Smooth muscle cell (in vitro differentiated cells): ENCODE measurements at regions not wholly inside any gene's neighbourhood (a gene's known extent, or its start where the extent isn't known, plus 50 kb on each side); places are given as distances from the start of the nearest gene placed in this dataset.

Source experiments
- DNase-seq: peaks from one replicate; lab custom pipeline; 2025; ENCODE audit not compliant: unreplicated experiment; lab: John Stamatoyannopoulos, UW
- H2AFZ ChIP-seq: fragments of 200-600 bp; sonication (generic); 2 replicates; pipeline ENCODE4 v1.6.0; 2016; ENCODE audit warnings: antibody characterized with exemption, low read depth, mild to moderate bottlenecking
- H3F3A ChIP-seq: fragments of 200-600 bp; sonication (generic); 2 replicates; pipeline ENCODE4 v1.6.0; 2017; ENCODE audit warnings: antibody characterized with exemption, low read depth
- H3K27ac ChIP-seq: fragments of 200-600 bp; sonication (generic); 2 replicates; pipeline ENCODE4 v1.5.1; 2016; ENCODE audit warnings: low read depth, mild to moderate bottlenecking
- H3K27me3 ChIP-seq: fragments of 200-600 bp; sonication (generic); 2 replicates; pipeline ENCODE4 v1.6.1; 2016; ENCODE audit warnings: low read depth, mild to moderate bottlenecking
- H3K36me3 ChIP-seq: fragments of 200-600 bp; sonication (generic); 2 replicates; pipeline ENCODE4 v1.5.1; 2016; ENCODE audit warnings: low read depth
- H3K4me1 ChIP-seq: fragments of 200-600 bp; sonication (generic); 2 replicates; pipeline ENCODE4 v1.5.1; 2016; ENCODE audit warnings: low read depth
- H3K4me2 ChIP-seq: fragments of 200-600 bp; sonication (generic); 2 replicates; pipeline ENCODE4 v1.6.0; 2016; ENCODE audit warnings: mild to moderate bottlenecking
- H3K4me3 ChIP-seq: fragments of 200-600 bp; sonication (generic); 2 replicates; pipeline ENCODE4 v1.5.1; 2016; ENCODE audit warnings: mild to moderate bottlenecking
- H3K79me2 ChIP-seq: fragments of 200-600 bp; sonication (generic); 2 replicates; pipeline ENCODE4 v1.6.0; 2016; ENCODE audit warnings: low read depth, mild to moderate bottlenecking
- H3K9ac ChIP-seq: fragments of 200-600 bp; sonication (generic); 2 replicates; pipeline ENCODE4 v1.6.0; 2016; ENCODE audit warnings: low read depth
- H3K9me3 ChIP-seq: fragments of 200-600 bp; sonication (generic); replicated peaks from 2 replicates; pipeline ENCODE4 v1.5.1; 2016; ENCODE audit warnings: low read depth
- H4K20me1 ChIP-seq: fragments of 200-600 bp; sonication (generic); 2 replicates; pipeline ENCODE4 v1.6.0; 2016; ENCODE audit warnings: low read depth
- CTCF ChIP-seq: fragments of 200-600 bp; sonication (generic); IDR thresholded peaks from 2 replicates; pipeline ENCODE4 v1.5.1; 2017; ENCODE audit warnings: borderline replicate concordance, mild to moderate bottlenecking, antibody characterized with exemption; ENCODE audit not compliant: insufficient read depth, poor library complexity, severe bottlenecking
- WGBS: methylation state at CpG from one replicate; pipeline ENCODE4 v1.1.7; 2016; ENCODE audit warnings: low lambda C conversion rate; 5-methylcytosine and 5-hydroxymethylcytosine counted together

GRCh38 chr9:103981912-103982311 is 112.2 kb upstream of the SMC2 start:
- no peak overlapping the region for H3K27ac ChIP-seq
- no peaks in the 10 kb centered on the region for H3K36me3 ChIP-seq
- no peak overlapping the region for H3K4me2 ChIP-seq
- H3K9me3 ChIP-seq = no peaks in the 10 kb centered on the region
- H2AFZ ChIP-seq = no peak overlapping the region
- no peaks in the 10 kb centered on the region for H3F3A ChIP-seq
- H3K79me2 ChIP-seq = no peaks in the 10 kb centered on the region
- DNase-seq = no peak
- no peak for TF ChIP-seq CTCF
- H3K4me1 ChIP-seq = no peaks in the 10 kb centered on the region
- no peak overlapping the region for H3K4me3 ChIP-seq
- H4K20me1 ChIP-seq = no peaks in the 10 kb centered on the region
- WGBS = 86% methylated on average over 2 of the region's 2 CpGs
- H3K9ac ChIP-seq = no peak overlapping the region
- no peaks in the 10 kb centered on the region for H3K27me3 ChIP-seq

- TF ChIP-seq CTCF = no peak
- no peaks in the 10 kb centered on the region for H4K20me1 ChIP-seq
- H2AFZ ChIP-seq = no peak overlapping the region
- no peaks in the 10 kb centered on the region for H3K36me3 ChIP-seq
- H3K27ac ChIP-seq = no peak overlapping the region
- H3K9ac ChIP-seq = no peak overlapping the region
- 74% methylated on average over 1 of the region's 1 CpG for WGBS
- no peaks in the 10 kb centered on the region for H3K79me2 ChIP-seq
- H3K4me3 ChIP-seq = no peak overlapping the region
- H3K4me1 ChIP-seq = no peaks in the 10 kb centered on the region
- no peaks in the 10 kb centered on the region for H3F3A ChIP-seq
- no peaks in the 10 kb centered on the region for H3K9me3 ChIP-seq
- H3K27me3 ChIP-seq = no peaks in the 10 kb centered on the region
- no peak for DNase-seq
- H3K4me2 ChIP-seq = no peak overlapping the region
Observed at GRCh38 chr9:103985077-103985476, 109.0 kb upstream of the SMC2 start.

- Histone ChIP-seq H3F3A (no peaks in the 10 kb centered on the region), H4K20me1 (no peaks in the 10 kb centered on the region), H3K4me1 (no peaks in the 10 kb centered on the region), H3K79me2 (no peaks in the 10 kb centered on the region), H3K9me3 (no peaks in the 10 kb centered on the region), H3K27me3 (no peaks in the 10 kb centered on the region), H3K27ac (no peak overlapping the region), H3K4me2 (no peak overlapping the region), H2AFZ (no peak overlapping the region), H3K36me3 (no peaks in the 10 kb centered on the region), H3K4me3 (no peak overlapping the region), H3K9ac (no peak overlapping the region)
- 87% methylated on average over 2 of the region's 2 CpGs for WGBS
- TF ChIP-seq CTCF = no peak
- DNase-seq = no peak
Observed at GRCh38 chr9:103988821-103989220, 105.3 kb upstream of the SMC2 start.

- DNase-seq = no peak
- no peaks in the 10 kb centered on the region for H3K36me3 ChIP-seq
- no peaks in the 10 kb centered on the region for H3K9me3 ChIP-seq
- H3K27ac ChIP-seq = no peak overlapping the region
- no peak for TF ChIP-seq CTCF
- H3K9ac ChIP-seq = no peak overlapping the region
- no peaks in the 10 kb centered on the region for H3K79me2 ChIP-seq
- H2AFZ ChIP-seq = no peak overlapping the region
- no peaks in the 10 kb centered on the region for H3F3A ChIP-seq
- H4K20me1 ChIP-seq = no peaks in the 10 kb centered on the region
- H3K4me1 ChIP-seq = no peaks in the 10 kb centered on the region
- 78% methylated on average over 2 of the region's 2 CpGs for WGBS
- no peaks in the 10 kb centered on the region for H3K27me3 ChIP-seq
- H3K4me3 ChIP-seq = no peak overlapping the region
- no peak overlapping the region for H3K4me2 ChIP-seq
Observed at GRCh38 chr9:103990311-103990710, 103.8 kb upstream of the SMC2 start.
